ENCODE measurements at regions not wholly inside any gene's neighbourhood (a gene's known extent, or its start where the extent isn't known, plus 50 kb on each side); places are given as distances from the start of the nearest gene placed in this dataset.
A peak's percentile ranks its signal among the peaks of the same experiment; 100 is the strongest.

DNA sequence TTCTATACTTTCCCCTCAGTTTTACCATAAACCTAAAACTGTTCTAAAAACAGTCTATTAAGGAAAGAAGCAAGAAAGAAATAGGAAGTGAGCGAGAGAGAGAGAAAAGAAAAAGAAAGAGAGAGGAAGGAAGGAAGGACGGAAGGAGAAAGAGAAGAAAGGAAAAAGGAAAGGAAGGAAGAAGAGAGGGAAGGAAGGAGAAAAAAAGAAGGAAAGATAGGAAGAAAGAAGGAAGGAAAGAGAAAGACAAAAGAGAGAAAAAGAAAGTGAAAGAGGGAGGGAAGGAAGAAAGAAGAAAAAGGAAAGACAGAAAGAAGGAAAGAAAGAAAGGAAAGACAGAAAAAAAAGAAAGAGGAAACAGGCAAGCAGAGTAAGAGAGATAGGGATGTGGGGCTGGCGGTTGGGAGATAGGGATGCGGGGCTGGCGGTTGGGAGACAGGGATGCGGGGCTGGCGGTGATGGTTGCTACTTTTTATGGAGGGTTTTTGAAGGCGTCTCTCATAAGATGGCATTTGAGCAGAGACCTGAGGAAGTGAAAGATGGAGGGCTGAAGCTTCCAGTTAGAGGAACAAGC lies 70.4 kb upstream of the IRF2BP2 start (continued):
- TF ChIP-seq SAFB2 (IDR thresholded peaks at IDR 0.05; ENCODE audit: borderline replicate concordance, low read depth, low read length, severe bottlenecking) (no peak), ZNF644 (tag; IDR thresholded peaks at IDR 0.05; ENCODE audit: low read depth) (no peak)
- TF ChIP-seq, protein P1, sequence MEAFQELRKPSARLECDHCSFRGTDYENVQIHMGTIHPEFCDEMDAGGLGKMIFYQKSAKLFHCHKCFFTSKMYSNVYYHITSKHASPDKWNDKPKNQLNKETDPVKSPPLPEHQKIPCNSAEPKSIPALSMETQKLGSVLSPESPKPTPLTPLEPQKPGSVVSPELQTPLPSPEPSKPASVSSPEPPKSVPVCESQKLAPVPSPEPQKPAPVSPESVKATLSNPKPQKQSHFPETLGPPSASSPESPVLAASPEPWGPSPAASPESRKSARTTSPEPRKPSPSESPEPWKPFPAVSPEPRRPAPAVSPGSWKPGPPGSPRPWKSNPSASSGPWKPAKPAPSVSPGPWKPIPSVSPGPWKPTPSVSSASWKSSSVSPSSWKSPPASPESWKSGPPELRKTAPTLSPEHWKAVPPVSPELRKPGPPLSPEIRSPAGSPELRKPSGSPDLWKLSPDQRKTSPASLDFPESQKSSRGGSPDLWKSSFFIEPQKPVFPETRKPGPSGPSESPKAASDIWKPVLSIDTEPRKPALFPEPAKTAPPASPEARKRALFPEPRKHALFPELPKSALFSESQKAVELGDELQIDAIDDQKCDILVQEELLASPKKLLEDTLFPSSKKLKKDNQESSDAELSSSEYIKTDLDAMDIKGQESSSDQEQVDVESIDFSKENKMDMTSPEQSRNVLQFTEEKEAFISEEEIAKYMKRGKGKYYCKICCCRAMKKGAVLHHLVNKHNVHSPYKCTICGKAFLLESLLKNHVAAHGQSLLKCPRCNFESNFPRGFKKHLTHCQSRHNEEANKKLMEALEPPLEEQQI (IDR thresholded peaks at IDR 0.05): peak; percentile 69; the same call in 1 of the 2 replicates

DNA sequence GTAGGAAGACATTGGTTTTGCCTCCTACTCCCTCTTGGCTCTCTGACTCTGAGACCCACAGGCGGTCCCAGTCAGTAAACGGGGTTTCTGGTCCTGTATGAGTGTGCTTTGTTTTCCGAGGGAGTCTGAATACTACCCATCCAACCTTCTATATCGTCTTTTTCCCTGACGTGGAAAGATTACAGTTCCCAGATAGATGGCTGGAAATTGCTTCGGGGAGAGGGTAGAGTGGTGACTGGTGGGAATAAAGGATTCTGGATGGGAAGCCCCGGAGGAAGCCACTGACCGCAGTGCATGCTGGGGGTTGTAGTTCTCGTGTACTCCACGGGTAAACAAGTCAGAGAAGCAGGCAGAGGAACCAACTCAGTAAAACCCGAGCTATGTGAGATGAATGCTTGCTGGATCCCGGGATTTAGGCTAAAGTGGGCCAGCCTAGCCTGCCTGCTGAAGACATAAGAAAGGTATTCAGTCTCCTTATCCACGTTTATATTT lies 66.2 kb upstream of the IRF2BP2 start:
- POLR2A ChIA-PET: interaction anchor here (1.8 kb wide), 1 partner anchor 17 kb away, joined by 5 read pairs; no protein-coding TSS in a partner anchor
- no peaks in the 10 kb centered on the region for H4K20me1 ChIP-seq (replicated peaks; ENCODE audit: control insufficient read depth, insufficient read depth, low read length)
- TF ChIP-seq, protein P2, sequence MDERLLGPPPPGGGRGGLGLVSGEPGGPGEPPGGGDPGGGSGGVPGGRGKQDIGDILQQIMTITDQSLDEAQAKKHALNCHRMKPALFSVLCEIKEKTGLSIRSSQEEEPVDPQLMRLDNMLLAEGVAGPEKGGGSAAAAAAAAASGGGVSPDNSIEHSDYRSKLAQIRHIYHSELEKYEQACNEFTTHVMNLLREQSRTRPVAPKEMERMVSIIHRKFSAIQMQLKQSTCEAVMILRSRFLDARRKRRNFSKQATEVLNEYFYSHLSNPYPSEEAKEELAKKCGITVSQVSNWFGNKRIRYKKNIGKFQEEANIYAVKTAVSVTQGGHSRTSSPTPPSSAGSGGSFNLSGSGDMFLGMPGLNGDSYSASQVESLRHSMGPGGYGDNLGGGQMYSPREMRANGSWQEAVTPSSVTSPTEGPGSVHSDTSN (CRISPR knock-in tag; IDR thresholded peaks at IDR 0.05; ENCODE audit: low read depth): no peak
- TF ChIP-seq, protein P2 (tag; conservative IDR thresholded peaks at IDR 0.05; ENCODE audit: low read depth): no peak
- no peak for TF ChIP-seq SMAD3 (CRISPR knock-in tag; conservative IDR thresholded peaks at IDR 0.05)

More for the DNA sequence above, 66.2 kb upstream of the IRF2BP2 start:
- Histone ChIP-seq H3K9ac (ENCODE audit: insufficient read depth in 1 of 2, low read depth in 2 of 2, low read length in 2 of 2) (peak overlapping the region; percentile 55 to 72; a peak in 3 of 4 replicates), H3K27me3 (ENCODE audit: control insufficient read depth in 2 of 2, insufficient read depth in 2 of 2, low read length in 2 of 2) (no peaks in the 10 kb centered on the region), H3K4me1 (replicated peaks in 1 of 2; ENCODE audit: control insufficient read depth in 2 of 2, insufficient read depth in 2 of 2, low read length in 2 of 2) (peaks cover 2 to 19% of the 10 kb centered on the region in 2 experiments; a peak in 3 of 5 replicates), H2AFZ (ENCODE audit: low read depth, low read length) (peak overlapping the region; percentile 98), H3K9me3 (replicated peaks; ENCODE audit: control insufficient read depth, insufficient read depth, low read depth, low read length) (no peaks in the 10 kb centered on the region), H3K79me2 (ENCODE audit: control insufficient read depth, insufficient read depth, low read length) (no peaks in the 10 kb centered on the region), H3K27ac (ENCODE audit: extremely low read depth, low read depth, low read length) (peak overlapping the region; percentile 9; the same call in 2 of the 3 replicates), H3K9me1 (ENCODE audit: control insufficient read depth, insufficient read depth, low read length) (no peaks in the 10 kb centered on the region), H3K36me3 (ENCODE audit: control insufficient read depth, insufficient read depth, low read length) (no peaks in the 10 kb centered on the region), H3K4me3 (peak overlapping the region; percentile 35), H3K4me2 (ENCODE audit: insufficient read depth, low read length) (peak overlapping the region; percentile 87)
- DNase-seq (ENCODE audit: extremely low read depth in 1 of 4, low spot score in 3 of 4) (peak; percentile 84 to 90 (median 87)), ATAC-seq (peak; percentile 96), FAIRE-seq (peak; percentile 87)
- intact Hi-C loops (cut with micrococcal nuclease): loop anchor here (5.0 kb wide), 1 partner anchor 64 kb away; the partner anchor contains the start of gene IRF2BP2
- CTCF ChIA-PET (ENCODE audit: low intra/inter-chr PET ratio): no interaction called here
- WGBS (ENCODE audit: insufficient coverage, low coverage, missing lambda C conversion rate): 9% methylated on average over 13 of the region's 13 CpGs
- BruUV-seq (replicated peaks): no TSS peak
- in situ Hi-C loops (cut with MboI): no loop called here

Data from K562 (cell line).